Fibroblast of lung (primary cell): ENCODE measurements at regions not wholly inside any gene's neighbourhood (a gene's known extent, or its start where the extent isn't known, plus 50 kb on each side); places are given as distances from the start of the nearest gene placed in this dataset.
A peak's percentile ranks its signal among the peaks of the same experiment; 100 is the strongest.

Experiments used
- DNase-seq, 2 donors: peaks; one replicate each; pipeline versions ENCODE4 v3.0.0 to v3.0.0-alpha.2; 2010; ENCODE audit warnings: low read depth in 2 of 2
- H2AFZ ChIP-seq: 2 replicates; pipeline ENCODE4 v1.5.1; 2012; ENCODE audit warnings: low read length, control low read depth, inconsistent platforms
- H3K27ac ChIP-seq: 2 replicates; pipeline ENCODE4 v1.5.1; 2011; ENCODE audit warnings: low read length, control low read depth; ENCODE audit not compliant: insufficient read depth
- H3K27me3 ChIP-seq: 2 replicates; pipeline ENCODE4 v1.5.1; 2011; ENCODE audit warnings: mild to moderate bottlenecking, low read length; ENCODE audit not compliant: control insufficient read depth, insufficient read depth
- H3K36me3 ChIP-seq: 2 replicates; pipeline ENCODE4 v1.5.1; 2011; ENCODE audit warnings: low read length; ENCODE audit not compliant: control insufficient read depth, insufficient read depth
- H3K4me1 ChIP-seq: 2 replicates; pipeline ENCODE4 v1.5.1; 2011; ENCODE audit warnings: low read length; ENCODE audit not compliant: control insufficient read depth, insufficient read depth; ENCODE audit errors: extremely low read depth
- H3K4me2 ChIP-seq: 2 replicates; pipeline ENCODE4 v1.5.1; 2011; ENCODE audit warnings: low read length, control low read depth; ENCODE audit not compliant: insufficient read depth; ENCODE audit errors: extremely low read depth
- H3K4me3 ChIP-seq, 4 experiments: fragments of 200-600 bp in 1 of 4; sonication (generic) in 1 of 4; replicated peaks in 1 of 4; 2 replicates each; pipeline ENCODE4 v1.5.1; 2011 to 2016; ENCODE audit warnings: low read length in 4 of 4, low read depth in 3 of 4, mild to moderate bottlenecking in 3 of 4, control low read depth in 2 of 4, inconsistent platforms in 1 of 4, mixed read lengths in 1 of 4; ENCODE audit not compliant: insufficient read depth in 1 of 4; ENCODE audit errors: control extremely low read depth in 1 of 4
- H3K79me2 ChIP-seq: 2 replicates; pipeline ENCODE4 v1.5.1; 2012; ENCODE audit warnings: mild to moderate bottlenecking, low read length, inconsistent platforms; ENCODE audit not compliant: control insufficient read depth, insufficient read depth
- H3K9ac ChIP-seq: 2 replicates; pipeline ENCODE4 v1.5.1; 2011; ENCODE audit warnings: mild to moderate bottlenecking, low read length, control low read depth; ENCODE audit not compliant: insufficient read depth
- H3K9me3 ChIP-seq: 2 replicates; pipeline ENCODE4 v1.5.1; 2012; ENCODE audit warnings: low read depth, low read length; ENCODE audit not compliant: control insufficient read depth, insufficient read depth
- H4K20me1 ChIP-seq: 2 replicates; pipeline ENCODE4 v1.5.1; 2011; ENCODE audit warnings: low read length; ENCODE audit not compliant: control insufficient read depth, insufficient read depth; ENCODE audit errors: extremely low read depth
- EZH2 ChIP-seq: IDR thresholded peaks from 2 replicates; pipeline ENCODE4 v1.5.1; 2012; ENCODE audit warnings: low read length, control low read depth, mild to moderate bottlenecking; ENCODE audit errors: missing control alignments
- TF ChIP-seq, protein P1 (sequence below), 2 donors: IDR thresholded peaks in 1 of 2; conservative IDR thresholded peaks in 1 of 2; 1 replicate in 1 of 2; 2 replicates in 1 of 2; pipeline ENCODE4 v1.5.1; 2011 to 2012; ENCODE audit warnings: low read length in 2 of 2, control low read depth in 1 of 2, inconsistent platforms in 1 of 2, low read depth in 1 of 2, mild to moderate bottlenecking in 1 of 2

DNA sequence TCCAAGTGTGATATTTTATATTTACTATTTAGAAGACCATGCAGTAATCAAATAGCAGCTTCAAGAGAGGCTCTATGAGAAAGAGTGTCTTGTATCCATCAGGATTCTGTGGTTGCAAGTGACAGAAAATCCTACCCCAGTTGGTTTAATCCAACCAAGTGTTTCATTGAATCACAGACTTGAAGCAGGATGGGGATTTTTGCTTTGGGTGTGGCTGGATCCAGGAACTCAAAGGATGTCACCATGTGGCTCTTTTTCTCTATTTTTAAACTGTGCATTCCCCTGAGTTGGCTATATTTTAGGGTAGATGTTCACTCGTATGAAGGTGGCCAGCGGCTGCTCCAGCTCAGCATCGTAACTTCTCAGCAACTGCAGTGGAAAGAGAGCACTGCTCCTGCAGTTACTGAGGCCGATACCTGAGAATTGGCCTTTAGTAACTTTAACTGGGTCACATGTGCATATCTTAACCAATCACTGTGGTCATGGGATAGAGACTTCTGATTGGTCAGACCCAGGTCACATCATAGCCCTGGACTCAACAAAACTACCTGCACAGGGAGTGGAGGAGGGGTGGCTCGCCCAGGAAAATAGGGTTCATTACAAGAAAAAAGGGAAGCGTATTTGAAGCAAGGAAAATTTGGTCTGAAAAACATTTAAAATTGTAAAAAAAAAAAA, 396.1 kb upstream of the SULF2 start:
- H2AFZ ChIP-seq = no peak overlapping the region
- H3K79me2 ChIP-seq = no peaks in the 10 kb centered on the region
- peak in 1 of 2 donors; percentile 34 for DNase-seq
- H3K9ac ChIP-seq = no peak overlapping the region
- no peaks in the 10 kb centered on the region for H3K9me3 ChIP-seq
- TF ChIP-seq, protein P1, sequence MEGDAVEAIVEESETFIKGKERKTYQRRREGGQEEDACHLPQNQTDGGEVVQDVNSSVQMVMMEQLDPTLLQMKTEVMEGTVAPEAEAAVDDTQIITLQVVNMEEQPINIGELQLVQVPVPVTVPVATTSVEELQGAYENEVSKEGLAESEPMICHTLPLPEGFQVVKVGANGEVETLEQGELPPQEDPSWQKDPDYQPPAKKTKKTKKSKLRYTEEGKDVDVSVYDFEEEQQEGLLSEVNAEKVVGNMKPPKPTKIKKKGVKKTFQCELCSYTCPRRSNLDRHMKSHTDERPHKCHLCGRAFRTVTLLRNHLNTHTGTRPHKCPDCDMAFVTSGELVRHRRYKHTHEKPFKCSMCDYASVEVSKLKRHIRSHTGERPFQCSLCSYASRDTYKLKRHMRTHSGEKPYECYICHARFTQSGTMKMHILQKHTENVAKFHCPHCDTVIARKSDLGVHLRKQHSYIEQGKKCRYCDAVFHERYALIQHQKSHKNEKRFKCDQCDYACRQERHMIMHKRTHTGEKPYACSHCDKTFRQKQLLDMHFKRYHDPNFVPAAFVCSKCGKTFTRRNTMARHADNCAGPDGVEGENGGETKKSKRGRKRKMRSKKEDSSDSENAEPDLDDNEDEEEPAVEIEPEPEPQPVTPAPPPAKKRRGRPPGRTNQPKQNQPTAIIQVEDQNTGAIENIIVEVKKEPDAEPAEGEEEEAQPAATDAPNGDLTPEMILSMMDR (conservative IDR thresholded peaks at IDR 0.05 in 1 of 2, IDR thresholded peaks at IDR 0.05 in 1 of 2; ENCODE audit: low read depth in 1 of 2, low read length in 2 of 2) = no peak
- TF ChIP-seq EZH2 = no peak
- H3K36me3 ChIP-seq = no peaks in the 10 kb centered on the region
- H3K27ac ChIP-seq = no peak overlapping the region
- H3K4me2 ChIP-seq = no peak overlapping the region
- H4K20me1 ChIP-seq = no peaks in the 10 kb centered on the region
- no peak overlapping the region for H3K4me3 ChIP-seq
- H3K4me1 ChIP-seq = no peaks in the 10 kb centered on the region
- H3K27me3 ChIP-seq = no peaks in the 10 kb centered on the region

DNA sequence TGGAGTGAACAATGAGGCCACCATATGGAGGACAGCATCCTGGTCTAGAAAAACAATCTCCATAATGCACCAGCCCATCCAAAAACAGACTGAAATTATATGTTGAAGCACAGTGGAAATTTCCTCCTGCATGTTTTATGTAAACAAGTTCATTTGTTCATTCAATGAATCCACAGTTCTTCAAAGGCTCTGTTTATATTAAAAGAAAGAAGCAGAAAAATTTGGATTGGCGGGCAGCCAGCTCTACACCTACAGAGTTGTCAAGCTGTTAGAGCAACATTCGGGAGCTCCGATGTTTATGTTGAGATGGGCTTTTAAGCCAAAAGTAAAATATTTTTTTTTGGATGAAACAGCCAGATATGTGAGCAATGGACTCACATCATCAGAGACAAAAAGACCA, 395.3 kb upstream of the SULF2 start:
- TF ChIP-seq, protein P1 (conservative IDR thresholded peaks at IDR 0.05 in 1 of 2, IDR thresholded peaks at IDR 0.05 in 1 of 2; ENCODE audit: low read depth in 1 of 2, low read length in 2 of 2) = no peak
- no peak for TF ChIP-seq EZH2
- DNase-seq = peak in 1 of 2 donors; percentile 87
- H3K9ac ChIP-seq = no peak overlapping the region
- H4K20me1 ChIP-seq = no peaks in the 10 kb centered on the region
- H3K4me2 ChIP-seq = no peak overlapping the region
- H3K27ac ChIP-seq = no peak overlapping the region
- no peak overlapping the region for H2AFZ ChIP-seq
- H3K79me2 ChIP-seq = no peaks in the 10 kb centered on the region
- no peaks in the 10 kb centered on the region for H3K36me3 ChIP-seq
- H3K27me3 ChIP-seq = no peaks in the 10 kb centered on the region
- no peak overlapping the region for H3K4me3 ChIP-seq
- H3K9me3 ChIP-seq = no peaks in the 10 kb centered on the region
- H3K4me1 ChIP-seq = no peaks in the 10 kb centered on the region

DNA sequence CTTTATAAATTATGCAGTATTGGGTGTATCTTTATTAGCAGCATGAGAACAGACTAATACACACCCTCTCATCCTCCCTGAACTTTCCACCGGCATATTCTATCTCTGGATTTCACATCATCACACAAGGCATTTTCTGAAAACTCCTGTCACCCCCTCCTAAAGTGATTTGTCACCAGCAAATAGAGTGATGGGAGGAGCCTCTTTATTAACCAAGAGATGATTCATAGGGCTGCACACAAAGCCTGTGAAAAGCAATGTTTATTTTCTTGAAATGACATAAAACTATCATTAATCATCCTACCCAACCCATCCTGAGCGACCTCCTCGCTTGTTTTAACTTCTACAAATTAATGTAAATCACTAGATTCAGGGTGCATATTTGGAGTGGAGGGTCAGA, 394.7 kb upstream of the SULF2 start:
- no peaks in the 10 kb centered on the region for H3K27me3 ChIP-seq
- no peak overlapping the region for H3K9ac ChIP-seq
- no peaks in the 10 kb centered on the region for H3K79me2 ChIP-seq
- DNase-seq = peak in 1 of 2 donors; percentile 86
- no peaks in the 10 kb centered on the region for H3K9me3 ChIP-seq
- H3K36me3 ChIP-seq = no peaks in the 10 kb centered on the region
- H3K4me2 ChIP-seq = no peak overlapping the region
- TF ChIP-seq EZH2 = no peak
- TF ChIP-seq, protein P1 (conservative IDR thresholded peaks at IDR 0.05 in 1 of 2, IDR thresholded peaks at IDR 0.05 in 1 of 2; ENCODE audit: low read depth in 1 of 2, low read length in 2 of 2) = no peak
- H3K4me1 ChIP-seq = no peaks in the 10 kb centered on the region
- H3K27ac ChIP-seq = no peak overlapping the region
- no peak overlapping the region for H2AFZ ChIP-seq
- no peaks in the 10 kb centered on the region for H4K20me1 ChIP-seq
- no peak overlapping the region for H3K4me3 ChIP-seq
